OCI-LY1 (cell line): ENCODE measurements at regions not wholly inside any gene's neighbourhood (a gene's known extent, or its start where the extent isn't known, plus 50 kb on each side); places are given as distances from the start of the nearest gene placed in this dataset.

Experiments
- EZH2 ChIP-seq: fragments of 200-600 bp; sonication (generic), shearing (Covaris generic); IDR thresholded peaks from 2 replicates; pipeline ENCODE4 v1.8.0; 2017; ENCODE audit warnings: borderline replicate concordance, mixed run types, mild to moderate bottlenecking, antibody characterized with exemption, low read length, moderate library complexity, mixed read lengths
- TF ChIP-seq, protein P1 (sequence below): fragments of 200-600 bp; sonication (generic), shearing (Covaris generic); IDR thresholded peaks from 2 replicates; pipeline ENCODE4 v1.5.1; 2017; ENCODE audit warnings: mild to moderate bottlenecking, antibody characterized with exemption, low read length, moderate library complexity, mixed read lengths

DNA sequence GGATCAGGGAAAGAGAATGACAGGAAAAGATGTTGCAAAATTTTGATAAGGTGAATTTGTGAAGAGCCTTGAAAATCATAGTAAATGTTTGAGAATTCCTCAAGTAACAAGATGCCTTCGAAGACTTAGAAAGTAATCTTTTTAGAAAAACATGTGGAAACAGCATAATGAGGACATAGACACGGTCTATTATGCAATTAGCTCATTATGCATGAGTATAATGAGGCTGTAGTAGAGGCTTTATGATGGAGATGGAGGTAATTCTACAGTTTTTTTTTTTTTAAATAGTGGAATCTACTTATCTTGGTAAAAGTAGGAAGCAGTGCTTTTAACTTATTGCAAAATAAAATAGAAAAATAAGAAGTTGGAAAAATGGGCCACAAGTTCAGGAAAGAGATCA is 1329.1 kb upstream of the SPRY2 start:
- TF ChIP-seq, protein P1, sequence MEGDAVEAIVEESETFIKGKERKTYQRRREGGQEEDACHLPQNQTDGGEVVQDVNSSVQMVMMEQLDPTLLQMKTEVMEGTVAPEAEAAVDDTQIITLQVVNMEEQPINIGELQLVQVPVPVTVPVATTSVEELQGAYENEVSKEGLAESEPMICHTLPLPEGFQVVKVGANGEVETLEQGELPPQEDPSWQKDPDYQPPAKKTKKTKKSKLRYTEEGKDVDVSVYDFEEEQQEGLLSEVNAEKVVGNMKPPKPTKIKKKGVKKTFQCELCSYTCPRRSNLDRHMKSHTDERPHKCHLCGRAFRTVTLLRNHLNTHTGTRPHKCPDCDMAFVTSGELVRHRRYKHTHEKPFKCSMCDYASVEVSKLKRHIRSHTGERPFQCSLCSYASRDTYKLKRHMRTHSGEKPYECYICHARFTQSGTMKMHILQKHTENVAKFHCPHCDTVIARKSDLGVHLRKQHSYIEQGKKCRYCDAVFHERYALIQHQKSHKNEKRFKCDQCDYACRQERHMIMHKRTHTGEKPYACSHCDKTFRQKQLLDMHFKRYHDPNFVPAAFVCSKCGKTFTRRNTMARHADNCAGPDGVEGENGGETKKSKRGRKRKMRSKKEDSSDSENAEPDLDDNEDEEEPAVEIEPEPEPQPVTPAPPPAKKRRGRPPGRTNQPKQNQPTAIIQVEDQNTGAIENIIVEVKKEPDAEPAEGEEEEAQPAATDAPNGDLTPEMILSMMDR = no peak
- no peak for TF ChIP-seq EZH2
